ENCODE measurements at regions not wholly inside any gene's neighbourhood (a gene's known extent, or its start where the extent isn't known, plus 50 kb on each side); places are given as distances from the start of the nearest gene placed in this dataset.

GRCh38 chr3:72492240-72492639 is 356.0 kb downstream of the SHQ1 start:
- POLR2A ChIA-PET: no interaction called here
- no peak for FAIRE-seq

DNA sequence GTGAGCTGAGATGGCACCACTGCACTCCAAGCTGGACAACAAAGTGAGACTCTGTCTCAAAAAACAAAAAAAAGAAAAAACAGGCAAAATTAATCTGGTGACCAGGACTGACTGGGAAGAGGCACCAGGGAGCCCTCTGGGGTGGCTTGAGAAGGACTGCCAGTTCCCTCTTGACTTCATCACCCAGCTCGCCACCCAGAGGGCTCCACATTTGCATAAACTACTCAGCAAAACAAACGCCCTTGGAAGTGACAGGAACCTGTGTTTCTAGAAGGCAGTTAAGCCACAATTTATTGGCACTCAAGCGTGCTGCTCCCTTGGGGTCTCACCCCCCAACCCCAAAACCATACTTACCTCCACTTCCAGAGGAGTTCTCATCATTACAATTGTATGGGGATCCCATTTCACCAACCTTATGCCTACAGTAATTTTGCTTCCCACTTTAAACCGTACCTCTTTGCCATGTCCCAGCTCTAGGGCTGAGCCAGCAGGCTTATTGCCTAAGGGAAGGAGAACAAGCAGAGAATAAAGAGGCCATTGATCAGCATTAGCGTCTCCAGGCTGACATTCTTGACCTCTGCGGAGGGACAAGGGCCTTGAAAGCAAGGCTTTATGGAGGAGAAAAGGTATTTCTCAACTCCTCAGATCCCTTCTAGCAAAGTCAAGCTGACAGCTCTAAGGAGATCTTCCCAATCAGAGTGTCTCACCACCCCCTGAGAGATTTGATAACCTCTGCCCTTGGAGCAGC is 357.4 kb downstream of the SHQ1 start:
- Histone ChIP-seq H3K4me1 (ENCODE audit: control insufficient read depth, extremely low read depth, insufficient read depth, low read length) (peaks cover 9% of the 10 kb centered on the region), H4K20me1 (replicated peaks; ENCODE audit: control insufficient read depth, extremely low read depth, insufficient read depth, low read length) (no peaks in the 10 kb centered on the region), H3K9ac (replicated peaks; ENCODE audit: extremely low read depth, insufficient read depth, low read length) (no peak overlapping the region), H3K9me3 (replicated peaks; ENCODE audit: control insufficient read depth, insufficient read depth, low read length) (no peaks in the 10 kb centered on the region), H3K36me3 (ENCODE audit: control insufficient read depth in 2 of 2, extremely low read depth in 1 of 2, insufficient read depth in 2 of 2, low read length in 2 of 2) (no peaks in the 10 kb centered on the region), H3K27me3 (ENCODE audit: control insufficient read depth in 2 of 2, insufficient read depth in 2 of 2, low read length in 2 of 2) (peaks cover 3 to 5% of the 10 kb centered on the region in 2 experiments), H3K4me2 (ENCODE audit: insufficient read depth, low read length) (no peak overlapping the region), H3K4me3 (replicated peaks in 1 of 3; ENCODE audit: insufficient read depth in 1 of 3, low read depth in 1 of 3, low read length in 3 of 3) (no peak overlapping the region), H3K79me2 (ENCODE audit: control insufficient read depth, insufficient read depth, low read length) (no peaks in the 10 kb centered on the region), H3K9me1 (replicated peaks; ENCODE audit: control insufficient read depth, extremely low read depth, insufficient read depth, low read length) (no peaks in the 10 kb centered on the region), H2AFZ (ENCODE audit: low read depth, low read length) (no peak overlapping the region), H3K27ac (ENCODE audit: insufficient read depth, low read depth, low read length) (no peak overlapping the region)
- no TSS peak for BruUV-seq (replicated peaks)
- intact Hi-C loops (cut with micrococcal nuclease): no loop called here
- CTCF ChIA-PET: no interaction called here
- POLR2A ChIA-PET: no interaction called here
- no peak for TF ChIP-seq MYC (IDR thresholded peaks at IDR 0.05; ENCODE audit: low read depth, low read length)
- TF ChIP-seq, protein P1, sequence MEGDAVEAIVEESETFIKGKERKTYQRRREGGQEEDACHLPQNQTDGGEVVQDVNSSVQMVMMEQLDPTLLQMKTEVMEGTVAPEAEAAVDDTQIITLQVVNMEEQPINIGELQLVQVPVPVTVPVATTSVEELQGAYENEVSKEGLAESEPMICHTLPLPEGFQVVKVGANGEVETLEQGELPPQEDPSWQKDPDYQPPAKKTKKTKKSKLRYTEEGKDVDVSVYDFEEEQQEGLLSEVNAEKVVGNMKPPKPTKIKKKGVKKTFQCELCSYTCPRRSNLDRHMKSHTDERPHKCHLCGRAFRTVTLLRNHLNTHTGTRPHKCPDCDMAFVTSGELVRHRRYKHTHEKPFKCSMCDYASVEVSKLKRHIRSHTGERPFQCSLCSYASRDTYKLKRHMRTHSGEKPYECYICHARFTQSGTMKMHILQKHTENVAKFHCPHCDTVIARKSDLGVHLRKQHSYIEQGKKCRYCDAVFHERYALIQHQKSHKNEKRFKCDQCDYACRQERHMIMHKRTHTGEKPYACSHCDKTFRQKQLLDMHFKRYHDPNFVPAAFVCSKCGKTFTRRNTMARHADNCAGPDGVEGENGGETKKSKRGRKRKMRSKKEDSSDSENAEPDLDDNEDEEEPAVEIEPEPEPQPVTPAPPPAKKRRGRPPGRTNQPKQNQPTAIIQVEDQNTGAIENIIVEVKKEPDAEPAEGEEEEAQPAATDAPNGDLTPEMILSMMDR (IDR thresholded peaks at IDR 0.05; ENCODE audit: extremely low read depth in 1 of 2, insufficient read depth in 1 of 2, low read depth in 1 of 2, low read length in 2 of 2): no peak
- no peak for TF ChIP-seq JUN (IDR thresholded peaks at IDR 0.05; ENCODE audit: borderline replicate concordance, insufficient read depth, insufficient read length, low read depth)
- TF ChIP-seq FOS (IDR thresholded peaks at IDR 0.05; ENCODE audit: borderline replicate concordance, insufficient read depth, low read length): no peak
- no peak for TF ChIP-seq EZH2 (IDR thresholded peaks at IDR 0.05; ENCODE audit: borderline replicate concordance, low read depth, low read length, severe bottlenecking)
- TF ChIP-seq, protein P2, sequence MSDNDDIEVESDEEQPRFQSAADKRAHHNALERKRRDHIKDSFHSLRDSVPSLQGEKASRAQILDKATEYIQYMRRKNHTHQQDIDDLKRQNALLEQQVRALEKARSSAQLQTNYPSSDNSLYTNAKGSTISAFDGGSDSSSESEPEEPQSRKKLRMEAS (IDR thresholded peaks at IDR 0.05; ENCODE audit: insufficient read depth, insufficient read length): no peak
- TF ChIP-seq POLR2A (IDR thresholded peaks at IDR 0.05; ENCODE audit: low read depth, low read length): no peak
- TF ChIP-seq POLR2AphosphoS5 (IDR thresholded peaks at IDR 0.05; ENCODE audit: insufficient read depth, low read depth, low read length): no peak
- no peak for TF ChIP-seq GATA2 (IDR thresholded peaks at IDR 0.05; ENCODE audit: insufficient read depth, insufficient read length, low read depth, low read length)
- dilution Hi-C loops (cut with MboI; ENCODE audit: extremely low pct_ligation_motif_present, low sequenced_read_pairs): no loop called here
- DNase-seq (ENCODE audit: low read depth, low spot score) (no peak), FAIRE-seq (no peak)

More at GRCh38 chr3:72492240-72492639, 356.0 kb downstream of the SHQ1 start:
- CTCF ChIA-PET: interaction anchor here (2.0 kb wide), 1 partner anchor 9 kb away, joined by 7 read pairs; no protein-coding TSS in a partner anchor
- TF ChIP-seq GATA2 (IDR thresholded peaks at IDR 0.05; ENCODE audit: insufficient read depth, insufficient read length, low read depth, low read length): no peak
- TF ChIP-seq POLR2A (IDR thresholded peaks at IDR 0.05; ENCODE audit: low read depth, low read length): no peak
- TF ChIP-seq EZH2 (IDR thresholded peaks at IDR 0.05; ENCODE audit: borderline replicate concordance, low read depth, low read length, severe bottlenecking): no peak
- TF ChIP-seq, protein P2 (IDR thresholded peaks at IDR 0.05; ENCODE audit: insufficient read depth, insufficient read length): no peak
- no peak for TF ChIP-seq JUN (IDR thresholded peaks at IDR 0.05; ENCODE audit: borderline replicate concordance, insufficient read depth, insufficient read length, low read depth)
- H3K4me2 ChIP-seq (ENCODE audit: insufficient read depth, low read length): no peak overlapping the region
- H3K27ac ChIP-seq (ENCODE audit: insufficient read depth, low read depth, low read length): no peak overlapping the region
- no peak overlapping the region for H3K4me3 ChIP-seq (replicated peaks in 1 of 3; ENCODE audit: insufficient read depth in 1 of 3, low read depth in 1 of 3, low read length in 3 of 3)
- BruUV-seq (replicated peaks): no TSS peak
- intact Hi-C loops (cut with micrococcal nuclease) (no loop called here), dilution Hi-C loops (cut with MboI; ENCODE audit: extremely low pct_ligation_motif_present, low sequenced_read_pairs) (no loop called here)
- H3K4me1 ChIP-seq (ENCODE audit: control insufficient read depth, extremely low read depth, insufficient read depth, low read length): peaks cover 3% of the 10 kb centered on the region
- no peak overlapping the region for H2AFZ ChIP-seq (ENCODE audit: low read depth, low read length)
- H3K79me2 ChIP-seq (ENCODE audit: control insufficient read depth, insufficient read depth, low read length): no peaks in the 10 kb centered on the region
- no peaks in the 10 kb centered on the region for H3K36me3 ChIP-seq (ENCODE audit: control insufficient read depth in 2 of 2, extremely low read depth in 1 of 2, insufficient read depth in 2 of 2, low read length in 2 of 2)
- no peaks in the 10 kb centered on the region for H4K20me1 ChIP-seq (replicated peaks; ENCODE audit: control insufficient read depth, extremely low read depth, insufficient read depth, low read length)
- no peak overlapping the region for H3K9ac ChIP-seq (replicated peaks; ENCODE audit: extremely low read depth, insufficient read depth, low read length)
- H3K27me3 ChIP-seq (ENCODE audit: control insufficient read depth in 2 of 2, insufficient read depth in 2 of 2, low read length in 2 of 2): peaks cover 3 to 5% of the 10 kb centered on the region in 2 experiments
- DNase-seq (ENCODE audit: low read depth, low spot score): no peak
- H3K9me3 ChIP-seq (replicated peaks; ENCODE audit: control insufficient read depth, insufficient read depth, low read length): no peaks in the 10 kb centered on the region
- no peaks in the 10 kb centered on the region for H3K9me1 ChIP-seq (replicated peaks; ENCODE audit: control insufficient read depth, extremely low read depth, insufficient read depth, low read length)

Data from endothelial cell of umbilical vein (primary cell).